Lung (tissue), 11 donors: ENCODE measurements at regions not wholly inside any gene's neighbourhood (a gene's known extent, or its start where the extent isn't known, plus 50 kb on each side); places are given as distances from the start of the nearest gene placed in this dataset.

Experiments
- ATAC-seq: fragments of 200-7000 bp; cut with Tn5 transposase; one replicate; pipeline ENCODE4 v1.9.1; 2020; ENCODE audit warnings: moderate number of reproducible peaks; ENCODE audit not compliant: insufficient read depth, low FRiP score
- DNase-seq, 3 donors: peaks; one replicate each; pipeline ENCODE4 v3.0.0-alpha.2; 2013 to 2017
- H3K27ac ChIP-seq, 2 donors: one replicate each; pipeline ENCODE4 v1.5.1; 2013; ENCODE audit warnings: mild to moderate bottlenecking in 2 of 2, moderate library complexity in 2 of 2, control low read depth in 1 of 2, inconsistent platforms in 1 of 2, low read depth in 1 of 2, low read length in 1 of 2
- H3K27me3 ChIP-seq, 3 donors: one replicate each; pipeline ENCODE4 v1.5.1; 2013; ENCODE audit warnings: low read length in 2 of 3; ENCODE audit not compliant: control insufficient read depth in 3 of 3, insufficient read depth in 3 of 3
- H3K36me3 ChIP-seq, 4 donors: one replicate each; pipeline ENCODE4 v1.5.1; 2013; ENCODE audit warnings: low read length in 4 of 4, mild to moderate bottlenecking in 1 of 4, moderate library complexity in 1 of 4; ENCODE audit not compliant: control insufficient read depth in 4 of 4, insufficient read depth in 4 of 4
- H3K4me1 ChIP-seq, 5 donors: one replicate each; pipeline ENCODE4 v1.5.1; 2013; ENCODE audit warnings: low read length in 5 of 5, mild to moderate bottlenecking in 2 of 5, moderate library complexity in 1 of 5; ENCODE audit not compliant: control insufficient read depth in 5 of 5, insufficient read depth in 5 of 5
- H3K4me3 ChIP-seq: one replicate; pipeline ENCODE4 v1.5.1; 2013; ENCODE audit warnings: mild to moderate bottlenecking, control low read depth, moderate library complexity
- H3K9ac ChIP-seq, 2 donors: one replicate each; pipeline ENCODE4 v1.5.1; 2013; ENCODE audit warnings: low read length in 2 of 2, control low read depth in 1 of 2; ENCODE audit not compliant: insufficient read depth in 1 of 2
- H3K9me3 ChIP-seq, 4 donors: one replicate each; pipeline ENCODE4 v1.5.1; 2013; ENCODE audit warnings: low read length in 3 of 4, mild to moderate bottlenecking in 1 of 4, moderate library complexity in 1 of 4; ENCODE audit not compliant: control insufficient read depth in 4 of 4, insufficient read depth in 3 of 4
- CTCF ChIP-seq: IDR thresholded peaks from 2 replicates; pipeline ENCODE4 v1.5.1; 2012; ENCODE audit warnings: mild to moderate bottlenecking; ENCODE audit errors: control extremely low read depth, extremely low read depth
- WGBS, 2 donors: extraction: QIAGEN DNeasy Blood & Tissue Kit; methylation state at CpG; one replicate each; pipeline ENCODE4 v1.1.7; 2013; 5-methylcytosine and 5-hydroxymethylcytosine counted together
- donor health status: control.
- donor health status: control.
- donor health status: Bipolar disorder and iron deficiency.
- donor health status: healthy.
- donor health status: DM: yes; HTN: yes; CAD: no.

- no peak for TF ChIP-seq CTCF
- Histone ChIP-seq H3K9me3 (peaks cover 0 to 11% (median 1%) of the 10 kb centered on the region in 4 donors), H3K27me3 (no peaks in the 10 kb centered on the region), H3K27ac (no peak overlapping the region), H3K4me1 (no peaks in the 10 kb centered on the region), H3K4me3 (no peak overlapping the region), H3K9ac (no peak overlapping the region), H3K36me3 (no peaks in the 10 kb centered on the region)
- no peak for ATAC-seq
- no peak for DNase-seq
- 83 to 91% methylated on average over 6 of the region's 6 CpGs for WGBS, 2 donors
Observed at GRCh38 chr4:107265859-107266258, 229.7 kb upstream of the DKK2 start.

GRCh38 chr4:107261241-107261874 lies 225.2 kb upstream of the DKK2 start:
- 79 to 81% methylated on average over 3 of the region's 3 CpGs for WGBS, 2 donors
- Histone ChIP-seq H3K4me3 (no peak overlapping the region), H3K4me1 (no peaks in the 10 kb centered on the region), H3K36me3 (no peaks in the 10 kb centered on the region), H3K27me3 (no peaks in the 10 kb centered on the region), H3K27ac (no peak overlapping the region), H3K9ac (no peak overlapping the region), H3K9me3 (no peaks in the 10 kb centered on the region)
- ATAC-seq = no peak
- no peak for DNase-seq
- no peak for TF ChIP-seq CTCF

DNA sequence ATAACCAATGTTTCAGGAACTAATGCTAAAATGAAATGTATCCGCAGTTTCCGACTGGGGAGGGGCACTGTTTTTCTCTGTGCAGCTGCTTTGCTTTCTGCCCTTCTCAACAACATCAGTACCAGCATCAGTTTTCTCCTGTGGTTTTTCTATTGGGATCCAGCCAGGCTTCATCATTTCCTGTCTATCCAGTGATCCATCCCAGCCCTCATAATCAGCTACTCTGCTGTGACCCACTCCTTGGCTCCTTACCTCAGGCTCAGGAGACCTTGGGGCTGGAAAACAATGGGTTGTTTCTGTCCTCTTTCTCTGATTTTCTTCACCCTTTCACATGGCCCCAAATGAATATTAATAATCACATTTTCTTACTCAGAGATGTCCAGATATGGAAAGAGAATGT lies 222.2 kb upstream of the DKK2 start:
- H3K36me3 ChIP-seq = no peaks in the 10 kb centered on the region
- no peak for DNase-seq
- no peak overlapping the region for H3K4me3 ChIP-seq
- H3K4me1 ChIP-seq = no peaks in the 10 kb centered on the region
- no peaks in the 10 kb centered on the region for H3K27me3 ChIP-seq
- no peak overlapping the region for H3K27ac ChIP-seq
- TF ChIP-seq CTCF = no peak
- no peaks in the 10 kb centered on the region for H3K9me3 ChIP-seq
- no peak overlapping the region for H3K9ac ChIP-seq
- no peak for ATAC-seq
- 90 to 94% methylated on average over 2 of the region's 2 CpGs for WGBS, 2 donors

DNA sequence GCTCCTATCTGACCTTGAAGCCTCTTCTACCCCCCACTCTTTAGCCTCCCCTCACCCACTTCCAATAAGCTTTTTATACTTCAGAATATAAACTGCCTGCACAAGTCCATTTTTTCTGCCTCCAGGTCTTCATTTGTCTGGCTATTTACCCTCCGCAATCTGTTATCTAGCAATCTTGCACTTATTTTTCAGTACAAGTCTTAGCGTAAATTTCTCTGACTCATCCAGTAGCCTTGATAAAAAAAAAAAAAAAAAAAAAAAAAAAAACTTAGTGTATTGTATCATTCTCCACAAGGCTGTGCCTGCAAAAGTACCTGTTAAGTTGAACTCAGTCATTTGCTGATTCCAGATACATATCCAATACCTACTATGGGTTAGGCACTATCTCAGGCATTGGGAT lies 219.5 kb upstream of the DKK2 start:
- no peaks in the 10 kb centered on the region for H3K27me3 ChIP-seq
- WGBS, 2 donors = 90 to 91% methylated on average over 2 of the region's 2 CpGs
- no peak for ATAC-seq
- H3K27ac ChIP-seq = no peak overlapping the region
- H3K4me1 ChIP-seq = no peaks in the 10 kb centered on the region
- no peaks in the 10 kb centered on the region for H3K9me3 ChIP-seq
- TF ChIP-seq CTCF = no peak
- no peak for DNase-seq
- no peak overlapping the region for H3K9ac ChIP-seq
- H3K4me3 ChIP-seq = no peak overlapping the region
- H3K36me3 ChIP-seq = no peaks in the 10 kb centered on the region
